ENCODE measurements at regions not wholly inside any gene's neighbourhood (a gene's known extent, or its start where the extent isn't known, plus 50 kb on each side); places are given as distances from the start of the nearest gene placed in this dataset.

- no peak for TF ChIP-seq REST (IDR thresholded peaks at IDR 0.05; ENCODE audit: insufficient read depth in 1 of 2, low read depth in 2 of 2, low read length in 1 of 2)
- TF ChIP-seq POLR2AphosphoS5 (IDR thresholded peaks at IDR 0.05; ENCODE audit: low read depth, low read length), result no peak
- TF ChIP-seq, protein P1, sequence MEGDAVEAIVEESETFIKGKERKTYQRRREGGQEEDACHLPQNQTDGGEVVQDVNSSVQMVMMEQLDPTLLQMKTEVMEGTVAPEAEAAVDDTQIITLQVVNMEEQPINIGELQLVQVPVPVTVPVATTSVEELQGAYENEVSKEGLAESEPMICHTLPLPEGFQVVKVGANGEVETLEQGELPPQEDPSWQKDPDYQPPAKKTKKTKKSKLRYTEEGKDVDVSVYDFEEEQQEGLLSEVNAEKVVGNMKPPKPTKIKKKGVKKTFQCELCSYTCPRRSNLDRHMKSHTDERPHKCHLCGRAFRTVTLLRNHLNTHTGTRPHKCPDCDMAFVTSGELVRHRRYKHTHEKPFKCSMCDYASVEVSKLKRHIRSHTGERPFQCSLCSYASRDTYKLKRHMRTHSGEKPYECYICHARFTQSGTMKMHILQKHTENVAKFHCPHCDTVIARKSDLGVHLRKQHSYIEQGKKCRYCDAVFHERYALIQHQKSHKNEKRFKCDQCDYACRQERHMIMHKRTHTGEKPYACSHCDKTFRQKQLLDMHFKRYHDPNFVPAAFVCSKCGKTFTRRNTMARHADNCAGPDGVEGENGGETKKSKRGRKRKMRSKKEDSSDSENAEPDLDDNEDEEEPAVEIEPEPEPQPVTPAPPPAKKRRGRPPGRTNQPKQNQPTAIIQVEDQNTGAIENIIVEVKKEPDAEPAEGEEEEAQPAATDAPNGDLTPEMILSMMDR (IDR thresholded peaks at IDR 0.05), result no peak
These were observed 309.6 kb downstream of the PYDC2 start for GRCh38 chr3:191770541-191770940.

Measured in Panc1 (cell line).